Astrocyte of the spinal cord (primary cell): ENCODE measurements at regions not wholly inside any gene's neighbourhood (a gene's known extent, or its start where the extent isn't known, plus 50 kb on each side); places are given as distances from the start of the nearest gene placed in this dataset.
"Not testable (repeated sequence)": the region's sequence is repeated elsewhere in the genome, so short reads cannot be mapped to it uniquely, and the experiment has no call there.

ENCODE experiments used
- DNase-seq: peaks from one replicate; pipeline ENCODE4 v3.0.0; 2011; ENCODE audit warnings: low read depth, low spot score
- H3K4me3 ChIP-seq: 2 replicates; pipeline ENCODE4 v1.5.1; 2011; ENCODE audit warnings: low read depth, mild to moderate bottlenecking, low read length, moderate library complexity
- CTCF ChIP-seq: IDR thresholded peaks from 2 replicates; pipeline ENCODE4 v1.5.1; 2012; ENCODE audit warnings: low read depth, mild to moderate bottlenecking, low read length, inconsistent platforms
- in situ Hi-C: cut with HindIII; loops from 2 replicates; pipeline ENCODE4 v1.10.0; 2017; ENCODE audit warnings: low sequenced_read_pairs

- in situ Hi-C loops: no loop called here
- no peak for DNase-seq
- no peak for TF ChIP-seq CTCF
- H3K4me3 ChIP-seq: no peak overlapping the region
Measured at GRCh38 chr1:60662486-60663044, 419.8 kb upstream of the NFIA start.

- DNase-seq: no peak
- no peak overlapping the region for H3K4me3 ChIP-seq
- TF ChIP-seq CTCF: no peak
- in situ Hi-C loops: no loop called here
Measured at GRCh38 chr1:60657926-60658325, 424.4 kb upstream of the NFIA start.

- in situ Hi-C loops: no loop called here
- TF ChIP-seq CTCF: no peak
- DNase-seq: no peak
- H3K4me3 ChIP-seq: no peak overlapping the region
Measured at GRCh38 chr1:60655679-60656355, 426.5 kb upstream of the NFIA start.

- DNase-seq, in situ Hi-C loops, H3K4me3 ChIP-seq: not testable (repeated sequence)
Measured at GRCh38 chr1:60640033-60640551, 442.3 kb upstream of the NFIA start.

- H3K4me3 ChIP-seq: no peak overlapping the region
- in situ Hi-C loops: no loop called here
- no peak for TF ChIP-seq CTCF
- DNase-seq: no peak
Measured at GRCh38 chr1:60639287-60639686, 443.1 kb upstream of the NFIA start.

- DNase-seq: no peak
- TF ChIP-seq CTCF: no peak
- in situ Hi-C loops: no loop called here
- H3K4me3 ChIP-seq: no peak overlapping the region
Measured at GRCh38 chr1:60637651-60638050, 444.7 kb upstream of the NFIA start.

GRCh38 chr1:60636946-60637345, 445.4 kb upstream of the NFIA start:
- TF ChIP-seq CTCF: no peak
- no peak overlapping the region for H3K4me3 ChIP-seq
- DNase-seq: no peak
- in situ Hi-C loops: no loop called here
